ENCODE measurements at regions not wholly inside any gene's neighbourhood (a gene's known extent, or its start where the extent isn't known, plus 50 kb on each side); places are given as distances from the start of the nearest gene placed in this dataset.

DNA sequence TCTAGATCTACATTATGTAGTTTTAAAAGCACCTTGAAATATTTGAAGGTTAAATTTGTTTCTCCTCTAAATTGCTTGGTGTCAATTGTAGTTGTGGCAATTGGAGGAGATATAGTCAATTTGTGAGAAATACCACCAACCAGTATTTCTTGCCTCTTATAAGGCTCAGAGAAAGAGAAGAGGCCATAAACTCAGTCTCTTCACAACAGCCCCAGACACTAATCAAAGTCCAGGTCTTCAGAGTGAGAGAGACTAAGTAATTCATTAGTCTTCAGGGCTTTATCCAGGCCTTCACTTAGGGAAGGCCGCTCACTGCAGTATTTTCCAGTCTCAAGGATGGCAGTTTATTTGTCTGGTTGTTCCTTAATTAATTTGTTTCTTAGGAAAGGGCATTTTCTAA, 168.0 kb upstream of the RGMB start:
- Histone ChIP-seq H3K4me1 (ENCODE audit: control insufficient read depth, insufficient read depth, low read length) (peaks cover 5% of the 10 kb centered on the region; the same call in 1 of the 2 replicates), H3K4me2 (ENCODE audit: low read depth, low read length) (no peak overlapping the region), H3K4me3 (ENCODE audit: insufficient read depth, low read depth, low read length) (no peak overlapping the region), H4K5ac (ENCODE audit: low read depth, low read length) (no peak overlapping the region; the same call in 1 of the 2 replicates), H3K56ac (ENCODE audit: extremely low read depth, insufficient read depth, low read length) (no peak overlapping the region), H3K23ac (ENCODE audit: low read depth, low read length) (no peak overlapping the region), H4K91ac (ENCODE audit: insufficient read depth, low read depth, low read length) (no peak overlapping the region), H2BK120ac (ENCODE audit: low read depth, low read length) (no peak overlapping the region), H3K9me1 (ENCODE audit: insufficient read depth, low read length) (0 out of 2 replicates have a peak, but pooled peaks cover 3% of the 10 kb centered on the region), H2AFZ (replicated peaks; ENCODE audit: low read length, poor library complexity) (no peak overlapping the region), H2AK9ac (replicated peaks; ENCODE audit: low read depth, low read length, poor library complexity) (no peak overlapping the region), H3K9me3 (ENCODE audit: control insufficient read depth, insufficient read depth, low read length) (no peaks in the 10 kb centered on the region), H2BK5ac (ENCODE audit: low read depth, low read length, poor library complexity, severe bottlenecking) (no peak overlapping the region), H3K36me3 (ENCODE audit: control insufficient read depth, insufficient read depth, low read length) (no peaks in the 10 kb centered on the region), H2AK5ac (ENCODE audit: low read depth, low read length) (no peak overlapping the region), H3K18ac (ENCODE audit: low read depth, low read length) (no peak overlapping the region), H2BK20ac (ENCODE audit: low read depth, low read length) (no peak overlapping the region), H3K4ac (ENCODE audit: low read depth, low read length) (no peak overlapping the region), H3K27ac (ENCODE audit: insufficient read depth, low read length) (no peak overlapping the region), H3K9ac (ENCODE audit: low read depth, low read length) (no peak overlapping the region), H4K8ac (ENCODE audit: low read depth in 2 of 2, low read length in 2 of 2) (no peak overlapping the region), H4K20me1 (ENCODE audit: insufficient read depth, low read length) (no peaks in the 10 kb centered on the region), H3K14ac (replicated peaks; ENCODE audit: low read depth, low read length) (no peak overlapping the region), H3K27me3 (ENCODE audit: control insufficient read depth, insufficient read depth, low read length) (no peaks in the 10 kb centered on the region), H2BK15ac (ENCODE audit: low read depth, low read length) (no peak overlapping the region), H3K79me1 (ENCODE audit: low read depth in 1 of 2, low read length in 2 of 2) (no peaks in the 10 kb centered on the region)
- WGBS, 2 experiments (ENCODE audit: extremely low coverage in 2 of 2, insufficient read length in 1 of 2): no CpG with 5 or more reads among the region's 1 CpG
- no TSS peak for BruUV-seq (replicated peaks)
- ATAC-seq (ENCODE audit: low read depth) (no peak), DNase-seq (no peak)
- POLR2A ChIA-PET (ENCODE audit: unreplicated experiment): no interaction called here
- CTCF ChIA-PET: no interaction called here
- in situ Hi-C loops (cut with MboI; ENCODE audit: low sequenced_read_pairs) (no loop called here), intact Hi-C loops (cut with micrococcal nuclease) (no loop called here), dilution Hi-C loops (cut with HindIII; ENCODE audit: low sequenced_read_pairs, unreplicated experiment) (no loop called here)
- TF ChIP-seq MXI1 (IDR thresholded peaks at IDR 0.05; ENCODE audit: borderline replicate concordance, low read depth, low read length) (no peak), USF2 (IDR thresholded peaks at IDR 0.05; ENCODE audit: low read depth, low read length) (no peak), FOS (IDR thresholded peaks at IDR 0.05; ENCODE audit: low read depth, low read length) (no peak), CEBPB (IDR thresholded peaks at IDR 0.05; ENCODE audit: low read depth, low read length) (no peak), BHLHE40 (IDR thresholded peaks at IDR 0.05; ENCODE audit: low read depth, low read length) (no peak), RCOR1 (IDR thresholded peaks at IDR 0.05; ENCODE audit: insufficient replicate concordance, low read length) (no peak), MAZ (IDR thresholded peaks at IDR 0.05; ENCODE audit: borderline replicate concordance, low read depth, low read length) (no peak), NFE2L2 (IDR thresholded peaks at IDR 0.05; ENCODE audit: low read depth, low read length) (no peak), ELK1 (IDR thresholded peaks at IDR 0.05; ENCODE audit: borderline replicate concordance, low read depth, low read length) (no peak), SMC3 (IDR thresholded peaks at IDR 0.05; ENCODE audit: low read depth, low read length) (no peak), RAD21 (IDR thresholded peaks at IDR 0.05; ENCODE audit: low read length) (no peak), RFX5 (IDR thresholded peaks at IDR 0.05; ENCODE audit: low read depth, low read length) (no peak), POLR2A (IDR thresholded peaks at IDR 0.05; ENCODE audit: low read depth, low read length) (no peak), MAFK (IDR thresholded peaks at IDR 0.05; ENCODE audit: low read depth, low read length) (no peak), CHD1 (IDR thresholded peaks at IDR 0.05; ENCODE audit: low read depth, low read length) (no peak)
- TF ChIP-seq, protein P1, sequence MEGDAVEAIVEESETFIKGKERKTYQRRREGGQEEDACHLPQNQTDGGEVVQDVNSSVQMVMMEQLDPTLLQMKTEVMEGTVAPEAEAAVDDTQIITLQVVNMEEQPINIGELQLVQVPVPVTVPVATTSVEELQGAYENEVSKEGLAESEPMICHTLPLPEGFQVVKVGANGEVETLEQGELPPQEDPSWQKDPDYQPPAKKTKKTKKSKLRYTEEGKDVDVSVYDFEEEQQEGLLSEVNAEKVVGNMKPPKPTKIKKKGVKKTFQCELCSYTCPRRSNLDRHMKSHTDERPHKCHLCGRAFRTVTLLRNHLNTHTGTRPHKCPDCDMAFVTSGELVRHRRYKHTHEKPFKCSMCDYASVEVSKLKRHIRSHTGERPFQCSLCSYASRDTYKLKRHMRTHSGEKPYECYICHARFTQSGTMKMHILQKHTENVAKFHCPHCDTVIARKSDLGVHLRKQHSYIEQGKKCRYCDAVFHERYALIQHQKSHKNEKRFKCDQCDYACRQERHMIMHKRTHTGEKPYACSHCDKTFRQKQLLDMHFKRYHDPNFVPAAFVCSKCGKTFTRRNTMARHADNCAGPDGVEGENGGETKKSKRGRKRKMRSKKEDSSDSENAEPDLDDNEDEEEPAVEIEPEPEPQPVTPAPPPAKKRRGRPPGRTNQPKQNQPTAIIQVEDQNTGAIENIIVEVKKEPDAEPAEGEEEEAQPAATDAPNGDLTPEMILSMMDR (conservative IDR thresholded peaks at IDR 0.05; ENCODE audit: low read depth, low read length): no peak
